H1 (cell line): ENCODE measurements at regions not wholly inside any gene's neighbourhood (a gene's known extent, or its start where the extent isn't known, plus 50 kb on each side); places are given as distances from the start of the nearest gene placed in this dataset.

Experiments
- CTCF ChIA-PET: fragments of 300-600 bp; sonication (Branson Sonifier 250); formaldehyde crosslinking; loops from one replicate; lab custom pipeline; 2021; ENCODE audit not compliant: partially characterized antibody; lab: Charles Lee
- POLR2A ChIA-PET: fragments of 300-600 bp; sonication (Branson Sonifier 250); formaldehyde crosslinking; loops from one replicate; lab custom pipeline; 2021; ENCODE audit warnings: inconsistent platforms; ENCODE audit not compliant: partially characterized antibody; lab: Charles Lee
- DNase-seq, 2 experiments: peaks; one replicate each; pipeline versions ENCODE4 v3.0.0 to v3.0.0-alpha.2; 2010 to 2022; ENCODE audit warnings: low spot score in 2 of 2, low read depth in 1 of 2, mixed read lengths in 1 of 2
- FAIRE-seq: peaks from 2 replicates; lab custom pipeline; 2011; peaks lifted over from hg19 to GRCh38; lab: Jason Lieb, UNC
- H2AFZ ChIP-seq: 2 replicates; pipeline ENCODE4 v1.8.1; 2012; ENCODE audit warnings: low read length, inconsistent platforms
- H2AK5ac ChIP-seq: 2 replicates; pipeline ENCODE4 v1.6.1; 2013; ENCODE audit warnings: low read depth, low read length
- H2BK120ac ChIP-seq: replicated peaks from 2 replicates; pipeline ENCODE3; 2013; ENCODE audit warnings: low read depth, low read length, inconsistent platforms
- H2BK12ac ChIP-seq: 2 replicates; pipeline ENCODE4 v1.6.1; 2013; ENCODE audit warnings: low read depth, low read length
- H2BK15ac ChIP-seq: 2 replicates; pipeline ENCODE4 v1.6.1; 2013; ENCODE audit warnings: low read length
- H2BK20ac ChIP-seq: 2 replicates; pipeline ENCODE4 v1.6.1; 2013; ENCODE audit warnings: low read length
- H2BK5ac ChIP-seq: 2 replicates; pipeline ENCODE4 v1.6.1; 2013; ENCODE audit warnings: low read depth, low read length
- H3K14ac ChIP-seq: 2 replicates; pipeline ENCODE4 v1.6.1; 2013; ENCODE audit warnings: inconsistent platforms; ENCODE audit not compliant: insufficient read length
- H3K18ac ChIP-seq: 2 replicates; pipeline ENCODE4 v1.6.1; 2013; ENCODE audit warnings: low read length; ENCODE audit errors: extremely low read depth
- H3K23ac ChIP-seq: 2 replicates; pipeline ENCODE4 v1.6.1; 2013; ENCODE audit warnings: inconsistent platforms; ENCODE audit not compliant: insufficient read length
- H3K23me2 ChIP-seq: 2 replicates; pipeline ENCODE4 v1.6.1; 2013; ENCODE audit warnings: low read depth, low read length
- H3K27ac ChIP-seq: 2 replicates; pipeline ENCODE4 v1.6.1; 2011; ENCODE audit warnings: low read depth, low read length, inconsistent platforms
- H3K27me3 ChIP-seq, 4 experiments: replicated peaks in 1 of 4; 1 replicate in 1 of 4; 2 replicates in 3 of 4; pipeline versions ENCODE4 v1.6.1 to v1.8.1; 2011 to 2013; ENCODE audit warnings: low read length in 3 of 4, mild to moderate bottlenecking in 3 of 4, inconsistent platforms in 2 of 4, mixed read lengths in 2 of 4, moderate library complexity in 1 of 4; ENCODE audit not compliant: control insufficient read depth in 3 of 4, insufficient read depth in 3 of 4; ENCODE audit errors: extremely low read depth in 1 of 4
- H3K36me3 ChIP-seq, 4 experiments: 2 replicates each; pipeline versions ENCODE4 v1.6.1 to v1.8.1; 2011 to 2013; ENCODE audit warnings: mild to moderate bottlenecking in 4 of 4, low read length in 3 of 4, moderate library complexity in 2 of 4, control low read depth in 1 of 4, inconsistent platforms in 1 of 4; ENCODE audit not compliant: insufficient read depth in 4 of 4, control insufficient read depth in 2 of 4
- H3K4ac ChIP-seq: replicated peaks from 2 replicates; pipeline ENCODE3; 2013; ENCODE audit warnings: low read length, low read depth, mixed read lengths, inconsistent platforms; ENCODE audit not compliant: insufficient read length
- H3K4me1 ChIP-seq, 4 experiments: replicated peaks in 1 of 4; 1 replicate in 1 of 4; 2 replicates in 3 of 4; pipeline versions ENCODE4 v1.6.1 to v1.8.1; 2011 to 2013; ENCODE audit warnings: low read length in 3 of 4, inconsistent platforms in 2 of 4, mixed read lengths in 1 of 4; ENCODE audit not compliant: insufficient read depth in 4 of 4, control insufficient read depth in 3 of 4
- H3K4me2 ChIP-seq, 2 experiments: 2 replicates each; pipeline versions ENCODE4 v1.6.1 to v1.8.1; 2011 to 2013; ENCODE audit warnings: low read depth in 2 of 2, low read length in 2 of 2, control low read depth in 1 of 2, inconsistent platforms in 1 of 2, mild to moderate bottlenecking in 1 of 2; ENCODE audit not compliant: insufficient read depth in 1 of 2
- H3K4me3 ChIP-seq, 4 experiments: fragments of 200-600, 300-600 bp in 1 of 4; sonication (generic), shearing (Covaris generic), sonication (Bioruptor Twin) in 1 of 4; 2 replicates each; pipeline versions ENCODE4 v1.5.1 to v1.8.1; 2011 to 2016; ENCODE audit warnings: low read length in 4 of 4, low read depth in 3 of 4, control low read depth in 2 of 4, inconsistent platforms in 2 of 4, mild to moderate bottlenecking in 2 of 4, mixed read lengths in 1 of 4, moderate library complexity in 1 of 4; ENCODE audit not compliant: insufficient read depth in 2 of 4; ENCODE audit errors: extremely low read depth in 1 of 4
- H3K56ac ChIP-seq: replicated peaks from 2 replicates; pipeline ENCODE3; 2013; ENCODE audit warnings: low read depth, mild to moderate bottlenecking, mixed read lengths, low read length, inconsistent platforms; ENCODE audit not compliant: insufficient read length
- H3K79me1 ChIP-seq: 2 replicates; pipeline ENCODE4 v1.6.1; 2013; ENCODE audit warnings: low read depth, low read length, control low read depth
- H3K79me2 ChIP-seq, 2 experiments: 2 replicates each; pipeline versions ENCODE4 v1.6.1 to v1.8.1; 2012 to 2013; ENCODE audit warnings: low read length in 2 of 2, mild to moderate bottlenecking in 2 of 2, inconsistent platforms in 1 of 2; ENCODE audit not compliant: insufficient read depth in 2 of 2, control insufficient read depth in 1 of 2
- H3K9ac ChIP-seq, 4 experiments: replicated peaks in 1 of 4; 1 replicate in 1 of 4; 2 replicates in 3 of 4; pipeline versions ENCODE4 v1.6.1 to v1.8.1; 2011 to 2013; ENCODE audit warnings: low read depth in 3 of 4, low read length in 3 of 4, control low read depth in 2 of 4, mild to moderate bottlenecking in 2 of 4, moderate library complexity in 2 of 4, inconsistent platforms in 1 of 4; ENCODE audit errors: extremely low read depth in 1 of 4
- H3K9me3 ChIP-seq, 2 experiments: 2 replicates each; pipeline versions ENCODE4 v1.6.1 to v1.8.1; 2012 to 2013; ENCODE audit warnings: mild to moderate bottlenecking in 2 of 2, moderate library complexity in 2 of 2, control low read depth in 1 of 2, inconsistent platforms in 1 of 2, low read depth in 1 of 2, low read length in 1 of 2, mixed read lengths in 1 of 2; ENCODE audit not compliant: insufficient read depth in 2 of 2
- H4K20me1 ChIP-seq, 2 experiments: replicated peaks in 1 of 2; 2 replicates each; pipeline versions ENCODE3 to v1.8.1; 2011 to 2013; ENCODE audit warnings: inconsistent platforms in 2 of 2, low read length in 2 of 2, mild to moderate bottlenecking in 1 of 2; ENCODE audit not compliant: insufficient read depth in 2 of 2, control insufficient read depth in 1 of 2
- H4K5ac ChIP-seq: 2 replicates; pipeline ENCODE4 v1.6.1; 2013; ENCODE audit warnings: low read length, low read depth, mixed read lengths, inconsistent platforms; ENCODE audit not compliant: insufficient read length
- H4K8ac ChIP-seq: 2 replicates; pipeline ENCODE4 v1.8.0; 2013; ENCODE audit warnings: mild to moderate bottlenecking, moderate library complexity, low read length, inconsistent platforms; ENCODE audit not compliant: insufficient read depth; ENCODE audit errors: extremely low read depth
- H4K91ac ChIP-seq: replicated peaks from 2 replicates; pipeline ENCODE3; 2013; ENCODE audit warnings: low read length, mixed read lengths, inconsistent platforms; ENCODE audit not compliant: insufficient read length
- CHD2 ChIP-seq: IDR thresholded peaks from 2 replicates; pipeline ENCODE4 v1.6.1; 2012; ENCODE audit warnings: low read length, improper control_type of control experiment
- CTBP2 ChIP-seq: IDR thresholded peaks from 2 replicates; pipeline ENCODE4 v1.7.0; 2011; ENCODE audit warnings: borderline replicate concordance, mild to moderate bottlenecking, moderate library complexity, mixed read lengths, low read length; ENCODE audit not compliant: insufficient read depth, insufficient read length
- HDAC2 ChIP-seq, 2 experiments: fragments of 300-600 bp in 1 of 2; sonication (generic) in 1 of 2; IDR thresholded peaks; 2 replicates each; pipeline ENCODE4 v1.6.1; 2011 to 2012; ENCODE audit warnings: low read depth in 2 of 2, low read length in 2 of 2, mild to moderate bottlenecking in 2 of 2, moderate library complexity in 2 of 2, borderline replicate concordance in 1 of 2, inconsistent platforms in 1 of 2
- JUND ChIP-seq: IDR thresholded peaks from 2 replicates; pipeline ENCODE4 v1.6.1; 2011; ENCODE audit warnings: mild to moderate bottlenecking, improper control_type of control experiment, low read length
- RFX5 ChIP-seq: IDR thresholded peaks from 2 replicates; pipeline ENCODE4 v1.6.1; 2011; ENCODE audit warnings: low read depth, low read length, improper control_type of control experiment, borderline replicate concordance
- SIX5 ChIP-seq: IDR thresholded peaks from 2 replicates; pipeline ENCODE4 v1.6.1; 2011; ENCODE audit warnings: mild to moderate bottlenecking, low read depth, low read length
- SP4 ChIP-seq: IDR thresholded peaks from 2 replicates; pipeline ENCODE4 v1.6.1; 2012; ENCODE audit warnings: low read length, inconsistent platforms
- SRF ChIP-seq: IDR thresholded peaks from 2 replicates; pipeline ENCODE4 v1.6.1; 2011; ENCODE audit warnings: mild to moderate bottlenecking, low read depth, low read length, moderate library complexity
- WGBS, 2 experiments: shearing (Covaris generic) in 1 of 2; methylation state at CpG; one replicate each; pipeline versions ENCODE4 v1.1.6 to v1.1.7; 2013 to 2015; ENCODE audit warnings: low lambda C conversion rate in 2 of 2, mixed read lengths in 2 of 2, inconsistent platforms in 1 of 2, low coverage in 1 of 2, missing lambda C conversion rate in 1 of 2; ENCODE audit not compliant: insufficient replicate concordance in 2 of 2, insufficient coverage in 1 of 2, insufficient read length in 1 of 2; ENCODE audit errors: extremely low coverage in 1 of 2, missing lambda C conversion rate in 1 of 2; 5-methylcytosine and 5-hydroxymethylcytosine counted together
- TF ChIP-seq, protein P1 (sequence below): IDR thresholded peaks from 2 replicates; pipeline ENCODE4 v1.6.1; 2011; ENCODE audit warnings: low read depth, mild to moderate bottlenecking, low read length; ENCODE audit not compliant: insufficient read depth
- TF ChIP-seq, protein P2 (sequence below): IDR thresholded peaks from 2 replicates; pipeline ENCODE4 v1.6.1; 2012; ENCODE audit warnings: inconsistent platforms

DNA sequence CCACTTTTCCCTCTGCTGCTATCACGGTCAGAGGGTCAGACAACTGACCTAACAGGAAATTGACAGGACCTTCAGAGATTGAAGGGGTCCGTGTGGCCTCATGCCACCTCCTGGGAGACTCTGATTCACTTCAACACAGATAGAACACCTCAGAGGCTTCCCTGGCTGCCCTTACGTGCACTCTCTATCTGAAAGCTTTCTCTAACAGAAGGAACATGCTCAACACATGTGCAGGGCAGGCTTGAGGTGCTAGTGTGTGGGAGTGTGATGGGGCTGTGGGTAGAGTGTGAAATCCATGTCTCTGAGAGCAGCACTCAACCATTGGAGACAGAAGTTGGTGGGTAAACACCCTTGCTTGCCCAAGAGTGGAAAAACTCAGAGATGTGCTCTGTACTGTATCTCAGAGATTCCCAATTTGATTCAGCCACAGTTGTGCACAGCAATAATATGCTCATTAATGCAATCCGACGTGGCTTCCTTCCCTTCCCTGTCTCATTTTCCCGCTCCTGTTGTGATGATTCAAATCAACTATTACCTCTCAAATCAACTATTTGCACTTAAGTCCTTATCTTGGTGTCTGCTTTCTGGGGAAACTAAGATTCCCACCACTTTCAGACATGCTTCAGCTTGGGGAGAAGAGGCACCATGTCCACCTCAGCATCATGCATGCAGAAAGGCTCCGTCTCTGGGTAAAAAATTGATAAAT, 62.0 kb upstream of the MAGEB2 start:
- Histone ChIP-seq H3K9ac (no peak overlapping the region), H4K8ac (no peak overlapping the region), H2BK5ac (no peak overlapping the region), H3K4me2 (no peak overlapping the region), H2BK120ac (peak overlapping the region; percentile 6), H3K23me2 (no peaks in the 10 kb centered on the region), H2BK15ac (no peak overlapping the region), H3K79me1 (no peaks in the 10 kb centered on the region), H3K4me1 (peaks cover 0 to 6% (median 0%) of the 10 kb centered on the region in 4 experiments; a peak in 1 of 7 replicates), H2BK12ac (no peak overlapping the region; the same call in 1 of the 2 replicates), H3K36me3 (no peaks in the 10 kb centered on the region), H3K23ac (no peak overlapping the region), H3K4me3 (no peak overlapping the region), H2AK5ac (no peak overlapping the region), H3K27ac (no peak overlapping the region), H3K14ac (peak overlapping the region; percentile 87), H3K27me3 (no peaks in the 10 kb centered on the region), H4K5ac (no peak overlapping the region), H3K9me3 (peaks cover 0 to 5% of the 10 kb centered on the region in 2 experiments; a peak in 1 of 4 replicates), H3K4ac (no peak overlapping the region), H4K91ac (no peak overlapping the region), H4K20me1 (no peaks in the 10 kb centered on the region), H3K56ac (no peak overlapping the region), H2BK20ac (0 out of 2 replicates have a peak overlapping the region, but pooled peaks have one; percentile 72), H2AFZ (no peak overlapping the region), H3K18ac (no peak overlapping the region), H3K79me2 (no peaks in the 10 kb centered on the region)
- no peak for DNase-seq
- WGBS, 2 experiments = 87% methylated on average over 7 of the region's 7 CpGs; no CpG with 5 or more reads in 1 of the 2 experiments
- TF ChIP-seq SIX5 (no peak), HDAC2 (IDR thresholded peaks at IDR 0.05; ENCODE audit: borderline replicate concordance in 1 of 2, low read depth in 2 of 2, low read length in 2 of 2) (no peak), SRF (no peak), SP4 (no peak), JUND (no peak), RFX5 (no peak), CHD2 (no peak), CTBP2 (no peak)
- TF ChIP-seq, protein P1, sequence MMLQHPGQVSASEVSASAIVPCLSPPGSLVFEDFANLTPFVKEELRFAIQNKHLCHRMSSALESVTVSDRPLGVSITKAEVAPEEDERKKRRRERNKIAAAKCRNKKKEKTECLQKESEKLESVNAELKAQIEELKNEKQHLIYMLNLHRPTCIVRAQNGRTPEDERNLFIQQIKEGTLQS = no peak
- TF ChIP-seq, protein P2, sequence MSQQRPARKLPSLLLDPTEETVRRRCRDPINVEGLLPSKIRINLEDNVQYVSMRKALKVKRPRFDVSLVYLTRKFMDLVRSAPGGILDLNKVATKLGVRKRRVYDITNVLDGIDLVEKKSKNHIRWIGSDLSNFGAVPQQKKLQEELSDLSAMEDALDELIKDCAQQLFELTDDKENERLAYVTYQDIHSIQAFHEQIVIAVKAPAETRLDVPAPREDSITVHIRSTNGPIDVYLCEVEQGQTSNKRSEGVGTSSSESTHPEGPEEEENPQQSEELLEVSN = no peak
- no peak for FAIRE-seq
- ChIA-PET POLR2A (no interaction called here), CTCF (no interaction called here)
